ENCODE measurements at regions not wholly inside any gene's neighbourhood (a gene's known extent, or its start where the extent isn't known, plus 50 kb on each side); places are given as distances from the start of the nearest gene placed in this dataset.

DNA sequence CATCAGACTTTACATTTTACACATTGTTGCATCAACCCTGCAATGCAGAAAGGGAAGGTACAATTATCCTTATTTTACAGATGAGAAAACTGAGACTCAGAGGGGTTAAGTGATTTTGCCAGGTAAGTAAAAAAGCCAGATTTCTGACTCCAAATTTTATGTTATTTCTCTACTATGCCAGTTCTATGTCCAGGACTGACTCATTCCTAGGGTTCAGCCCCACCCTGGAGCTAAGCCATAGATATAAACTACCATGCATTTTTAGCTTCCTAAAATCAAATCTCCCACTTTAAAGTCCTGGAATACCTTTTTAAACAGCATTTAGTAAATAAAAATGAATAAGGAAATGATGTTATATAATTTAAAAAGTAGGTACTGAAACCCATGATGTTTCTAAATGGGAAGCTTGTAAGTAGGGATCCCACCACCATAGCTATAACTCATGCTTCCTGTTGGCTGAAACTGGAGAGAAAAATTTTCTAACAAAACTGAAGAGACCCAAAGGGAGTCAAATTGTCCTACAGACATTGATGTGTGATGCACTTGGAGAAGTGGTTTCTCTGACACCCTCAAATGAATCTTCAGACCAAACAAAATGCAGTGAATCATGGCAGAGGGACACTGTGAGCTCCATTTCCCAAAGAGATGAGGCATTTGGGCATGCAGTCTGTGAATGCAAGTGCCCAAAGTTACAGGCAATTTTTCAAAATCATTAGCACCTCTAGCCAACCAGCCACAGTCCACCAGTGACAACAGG lies 301.7 kb upstream of the UMPS start:
- CTCF ChIA-PET (ENCODE audit: unreplicated experiment) = no interaction called here
- no peaks in the 10 kb centered on the region for H3K9me3 ChIP-seq (ENCODE audit: low read length)
- BruUV-seq (replicated peaks) = no TSS peak
- H3K36me3 ChIP-seq (ENCODE audit: insufficient read depth, low read length) = no peaks in the 10 kb centered on the region
- no peak overlapping the region for H3K4me3 ChIP-seq (ENCODE audit: low read depth, low read length, poor library complexity, severe bottlenecking)
- H3K4me1 ChIP-seq (ENCODE audit: insufficient read depth, low read length, poor library complexity, severe bottlenecking) = no peaks in the 10 kb centered on the region
- H2AFZ ChIP-seq (ENCODE audit: low read length) = no peak overlapping the region
- POLR2A ChIA-PET = no interaction called here
- intact Hi-C loops (cut with micrococcal nuclease; ENCODE audit: unreplicated experiment) = no loop called here
- H4K20me1 ChIP-seq (ENCODE audit: insufficient read depth, low read length) = no peaks in the 10 kb centered on the region
- TF ChIP-seq EZH2phosphoT487 (IDR thresholded peaks at IDR 0.05; ENCODE audit: borderline replicate concordance, low read depth, low read length) (no peak), CTCF (conservative IDR thresholded peaks at IDR 0.05; ENCODE audit: low read length) (no peak)
- H3K79me2 ChIP-seq (ENCODE audit: insufficient read depth, low read depth, low read length) = no peaks in the 10 kb centered on the region
- H3K4me2 ChIP-seq (ENCODE audit: low read length) = no peak overlapping the region
- H3K27ac ChIP-seq (ENCODE audit: low read depth, low read length, poor library complexity, severe bottlenecking) = no peak overlapping the region
- no peaks in the 10 kb centered on the region for H3K9me2 ChIP-seq (ENCODE audit: insufficient read depth, low read length)
- no peak for DNase-seq (ENCODE audit: low spot score)

DNA sequence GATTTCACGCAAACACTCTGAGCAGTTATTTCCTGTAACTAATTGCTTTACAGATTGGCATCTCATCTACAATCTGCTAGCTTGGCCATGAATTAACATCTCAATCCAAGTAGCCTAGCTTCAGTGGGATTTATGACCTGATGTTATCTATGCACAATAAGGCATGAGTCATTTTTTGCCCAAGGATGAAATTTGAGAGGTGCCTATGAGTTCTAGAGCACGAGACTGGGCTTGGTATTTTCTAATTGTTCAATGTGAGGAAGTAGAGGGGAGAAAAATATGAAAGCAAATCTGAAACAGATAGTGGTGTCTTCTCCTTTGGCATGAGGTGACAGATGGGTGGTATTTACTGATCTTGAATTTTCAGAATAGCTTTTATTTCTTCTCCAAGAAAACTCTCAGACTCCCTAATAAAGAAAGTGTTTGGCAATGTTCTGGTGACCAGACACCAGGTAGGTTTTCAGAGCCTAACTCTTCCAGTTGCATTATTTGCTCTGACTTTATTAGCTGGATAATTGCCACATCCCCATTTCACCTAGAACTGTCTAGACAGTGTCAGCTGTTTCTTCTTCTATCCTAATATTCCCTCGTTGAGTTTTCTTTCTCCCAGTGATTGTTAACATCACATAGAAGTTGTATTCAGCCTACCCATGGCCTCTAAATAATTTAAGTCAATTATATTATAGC lies 301.0 kb upstream of the UMPS start:
- H3K9me3 ChIP-seq (ENCODE audit: low read length) = no peaks in the 10 kb centered on the region
- intact Hi-C loops (cut with micrococcal nuclease; ENCODE audit: unreplicated experiment) = no loop called here
- H3K9me2 ChIP-seq (ENCODE audit: insufficient read depth, low read length) = no peaks in the 10 kb centered on the region
- H3K79me2 ChIP-seq (ENCODE audit: insufficient read depth, low read depth, low read length) = no peaks in the 10 kb centered on the region
- H4K20me1 ChIP-seq (ENCODE audit: insufficient read depth, low read length) = no peaks in the 10 kb centered on the region
- no peak for TF ChIP-seq EZH2phosphoT487 (IDR thresholded peaks at IDR 0.05; ENCODE audit: borderline replicate concordance, low read depth, low read length)
- H2AFZ ChIP-seq (ENCODE audit: low read length) = no peak overlapping the region
- H3K4me2 ChIP-seq (ENCODE audit: low read length) = no peak overlapping the region
- no peak overlapping the region for H3K4me3 ChIP-seq (ENCODE audit: low read depth, low read length, poor library complexity, severe bottlenecking)
- no peaks in the 10 kb centered on the region for H3K36me3 ChIP-seq (ENCODE audit: insufficient read depth, low read length)
- POLR2A ChIA-PET = interaction anchor here (0.9 kb wide), 1 partner anchor 30 kb away, joined by 4 read pairs; no protein-coding TSS in a partner anchor
- DNase-seq (ENCODE audit: low spot score) = no peak
- no peaks in the 10 kb centered on the region for H3K4me1 ChIP-seq (ENCODE audit: insufficient read depth, low read length, poor library complexity, severe bottlenecking)
- no TSS peak for BruUV-seq (replicated peaks)
- CTCF ChIA-PET (ENCODE audit: unreplicated experiment) = no interaction called here
- no peak overlapping the region for H3K27ac ChIP-seq (ENCODE audit: low read depth, low read length, poor library complexity, severe bottlenecking)

GRCh38 chr3:124431331-124431994 lies 298.8 kb upstream of the UMPS start:
- no TSS peak for BruUV-seq (replicated peaks)
- H3K79me2 ChIP-seq (ENCODE audit: insufficient read depth, low read depth, low read length) = no peaks in the 10 kb centered on the region
- DNase-seq (ENCODE audit: low spot score) = no peak
- no peak overlapping the region for H2AFZ ChIP-seq (ENCODE audit: low read length)
- H3K4me2 ChIP-seq (ENCODE audit: low read length) = no peak overlapping the region
- no peaks in the 10 kb centered on the region for H3K9me3 ChIP-seq (ENCODE audit: low read length)
- CTCF ChIA-PET (ENCODE audit: unreplicated experiment) = no interaction called here
- no peaks in the 10 kb centered on the region for H3K4me1 ChIP-seq (ENCODE audit: insufficient read depth, low read length, poor library complexity, severe bottlenecking)
- H3K9me2 ChIP-seq (ENCODE audit: insufficient read depth, low read length) = no peaks in the 10 kb centered on the region
- TF ChIP-seq CTCF (conservative IDR thresholded peaks at IDR 0.05; ENCODE audit: low read length) = no peak
- TF ChIP-seq EZH2phosphoT487 (IDR thresholded peaks at IDR 0.05; ENCODE audit: borderline replicate concordance, low read depth, low read length) = no peak
- POLR2A ChIA-PET = no interaction called here
- H4K20me1 ChIP-seq (ENCODE audit: insufficient read depth, low read length) = no peaks in the 10 kb centered on the region
- H3K4me3 ChIP-seq (ENCODE audit: low read depth, low read length, poor library complexity, severe bottlenecking) = no peak overlapping the region
- intact Hi-C loops (cut with micrococcal nuclease; ENCODE audit: unreplicated experiment) = no loop called here
- no peak overlapping the region for H3K27ac ChIP-seq (ENCODE audit: low read depth, low read length, poor library complexity, severe bottlenecking)
- no peaks in the 10 kb centered on the region for H3K36me3 ChIP-seq (ENCODE audit: insufficient read depth, low read length)

Data from OCI-LY7 (cell line).